ENCODE measurements at regions not wholly inside any gene's neighbourhood (a gene's known extent, or its start where the extent isn't known, plus 50 kb on each side); places are given as distances from the start of the nearest gene placed in this dataset.

DNA sequence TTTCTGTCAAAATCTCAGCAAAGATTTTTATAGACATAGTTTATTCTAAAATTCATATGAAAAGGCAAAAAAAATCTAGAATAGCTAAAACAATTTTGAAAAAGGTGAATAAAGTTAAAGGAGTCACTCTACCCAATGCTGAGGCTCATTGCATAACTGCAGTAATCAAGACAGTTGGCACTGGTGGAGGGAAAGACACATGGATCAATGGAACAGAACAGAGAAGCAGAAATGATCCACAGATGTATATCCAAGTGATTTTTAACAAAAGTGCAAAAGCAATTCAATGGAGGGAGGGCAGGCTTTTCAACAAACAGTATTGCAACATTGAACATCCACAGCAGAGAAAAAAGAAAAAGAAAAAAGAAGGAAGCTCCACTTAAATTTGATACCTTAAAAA lies 162.8 kb downstream of the RBM43 start:
- TF ChIP-seq EP300 (IDR thresholded peaks at IDR 0.05) (no peak), POLR2AphosphoS5 (IDR thresholded peaks at IDR 0.05) (no peak), POLR2A (IDR thresholded peaks at IDR 0.05) (no peak)
- TF ChIP-seq, protein P1, sequence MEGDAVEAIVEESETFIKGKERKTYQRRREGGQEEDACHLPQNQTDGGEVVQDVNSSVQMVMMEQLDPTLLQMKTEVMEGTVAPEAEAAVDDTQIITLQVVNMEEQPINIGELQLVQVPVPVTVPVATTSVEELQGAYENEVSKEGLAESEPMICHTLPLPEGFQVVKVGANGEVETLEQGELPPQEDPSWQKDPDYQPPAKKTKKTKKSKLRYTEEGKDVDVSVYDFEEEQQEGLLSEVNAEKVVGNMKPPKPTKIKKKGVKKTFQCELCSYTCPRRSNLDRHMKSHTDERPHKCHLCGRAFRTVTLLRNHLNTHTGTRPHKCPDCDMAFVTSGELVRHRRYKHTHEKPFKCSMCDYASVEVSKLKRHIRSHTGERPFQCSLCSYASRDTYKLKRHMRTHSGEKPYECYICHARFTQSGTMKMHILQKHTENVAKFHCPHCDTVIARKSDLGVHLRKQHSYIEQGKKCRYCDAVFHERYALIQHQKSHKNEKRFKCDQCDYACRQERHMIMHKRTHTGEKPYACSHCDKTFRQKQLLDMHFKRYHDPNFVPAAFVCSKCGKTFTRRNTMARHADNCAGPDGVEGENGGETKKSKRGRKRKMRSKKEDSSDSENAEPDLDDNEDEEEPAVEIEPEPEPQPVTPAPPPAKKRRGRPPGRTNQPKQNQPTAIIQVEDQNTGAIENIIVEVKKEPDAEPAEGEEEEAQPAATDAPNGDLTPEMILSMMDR (IDR thresholded peaks at IDR 0.05): no peak
- H3K27me3 ChIP-seq: no peaks in the 10 kb centered on the region
- no peak overlapping the region for H3K27ac ChIP-seq
- peaks cover 0 to under 1% (median 0%) of the 10 kb centered on the region in 3 donors for H3K9me3 ChIP-seq
- H3K36me3 ChIP-seq: no peaks in the 10 kb centered on the region
- H3K4me3 ChIP-seq: no peak overlapping the region
- ATAC-seq: no peak
- no peaks in the 10 kb centered on the region for H3K4me1 ChIP-seq

DNA sequence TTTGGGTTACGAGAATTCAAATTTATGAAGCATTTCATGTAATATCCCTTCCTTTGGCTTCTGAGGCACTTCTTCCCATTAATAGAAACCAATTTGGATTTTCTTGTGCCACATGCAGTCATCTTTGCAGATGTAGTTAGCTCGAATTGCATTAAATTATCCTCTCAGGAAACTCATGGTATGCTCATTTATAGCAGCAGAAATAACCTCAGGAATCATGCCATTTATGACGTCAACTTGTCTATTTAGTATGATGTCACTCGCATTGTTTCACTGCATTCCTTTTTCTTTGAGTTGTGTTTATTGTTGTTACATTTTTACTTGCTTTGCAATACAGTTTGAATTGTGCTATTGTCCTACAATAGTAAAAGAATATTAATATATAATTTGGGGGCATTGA lies 163.8 kb downstream of the RBM43 start:
- TF ChIP-seq, protein P1 (IDR thresholded peaks at IDR 0.05): no peak
- no peak for TF ChIP-seq EP300 (IDR thresholded peaks at IDR 0.05)
- TF ChIP-seq POLR2AphosphoS5 (IDR thresholded peaks at IDR 0.05): no peak
- no peak for TF ChIP-seq POLR2A (IDR thresholded peaks at IDR 0.05)
- WGBS, 2 donors (ENCODE audit: low coverage in 1 of 2): 62 to 74% methylated on average over 4 of the region's 4 CpGs
- no peaks in the 10 kb centered on the region for H3K4me1 ChIP-seq
- no peaks in the 10 kb centered on the region for H3K9me3 ChIP-seq
- no peak for ATAC-seq
- no peak overlapping the region for H3K4me3 ChIP-seq
- H3K27me3 ChIP-seq: no peaks in the 10 kb centered on the region
- no peaks in the 10 kb centered on the region for H3K36me3 ChIP-seq
- H3K27ac ChIP-seq: no peak overlapping the region

DNA sequence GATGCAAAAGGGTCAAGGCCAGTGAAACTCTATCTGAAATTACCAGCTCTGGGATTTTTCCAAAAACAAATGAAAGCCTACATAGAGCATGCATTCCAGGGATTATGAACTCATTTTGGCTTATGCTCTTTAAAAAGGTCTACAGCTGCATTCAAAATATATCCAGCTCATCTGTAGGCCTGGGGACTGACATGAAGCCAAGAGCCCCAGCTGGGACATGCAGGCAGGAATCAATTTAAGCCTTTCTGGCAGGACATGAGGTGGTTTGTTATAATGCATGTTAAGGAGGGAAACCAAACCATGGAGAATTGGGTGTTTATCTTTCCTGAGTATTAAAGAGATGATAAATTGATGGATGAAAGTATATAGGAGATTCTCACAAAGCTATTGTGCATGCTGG lies 164.5 kb downstream of the RBM43 start:
- Histone ChIP-seq H3K4me1 (no peaks in the 10 kb centered on the region), H3K27me3 (no peaks in the 10 kb centered on the region), H3K36me3 (no peaks in the 10 kb centered on the region), H3K9me3 (no peaks in the 10 kb centered on the region), H3K4me3 (no peak overlapping the region), H3K27ac (no peak overlapping the region)
- ATAC-seq: no peak
- TF ChIP-seq, protein P1 (IDR thresholded peaks at IDR 0.05): no peak
- TF ChIP-seq EP300 (IDR thresholded peaks at IDR 0.05) (no peak), POLR2A (IDR thresholded peaks at IDR 0.05) (no peak), POLR2AphosphoS5 (IDR thresholded peaks at IDR 0.05) (no peak)

DNA sequence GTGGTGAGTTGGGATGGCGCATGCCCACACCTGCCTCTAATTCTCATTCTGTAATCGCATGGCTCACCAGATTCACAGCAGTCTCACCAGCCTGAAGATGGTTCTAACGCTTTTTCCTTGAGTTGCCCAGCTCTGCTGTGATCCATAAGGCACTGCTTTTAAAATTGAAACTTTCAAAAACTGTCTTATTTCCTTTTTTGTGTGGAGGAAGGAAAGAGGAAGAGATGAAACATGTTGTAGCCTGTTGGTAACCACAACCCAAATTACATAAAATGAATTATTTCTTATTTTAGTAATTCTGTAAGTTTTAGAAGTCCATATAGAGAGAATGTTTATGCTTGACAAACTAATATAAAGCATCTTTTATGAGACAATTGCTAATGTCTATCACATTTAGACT lies 165.4 kb downstream of the RBM43 start:
- Histone ChIP-seq H3K4me1 (no peaks in the 10 kb centered on the region), H3K4me3 (no peak overlapping the region), H3K9me3 (no peaks in the 10 kb centered on the region), H3K27me3 (no peaks in the 10 kb centered on the region), H3K27ac (no peak overlapping the region), H3K36me3 (no peaks in the 10 kb centered on the region)
- TF ChIP-seq POLR2A (IDR thresholded peaks at IDR 0.05): no peak
- no peak for TF ChIP-seq EP300 (IDR thresholded peaks at IDR 0.05)
- TF ChIP-seq POLR2AphosphoS5 (IDR thresholded peaks at IDR 0.05): no peak
- TF ChIP-seq, protein P1 (IDR thresholded peaks at IDR 0.05): no peak
- WGBS, 2 donors (ENCODE audit: low coverage in 1 of 2): 78 to 87% methylated on average over 3 of the region's 3 CpGs
- ATAC-seq: no peak

DNA sequence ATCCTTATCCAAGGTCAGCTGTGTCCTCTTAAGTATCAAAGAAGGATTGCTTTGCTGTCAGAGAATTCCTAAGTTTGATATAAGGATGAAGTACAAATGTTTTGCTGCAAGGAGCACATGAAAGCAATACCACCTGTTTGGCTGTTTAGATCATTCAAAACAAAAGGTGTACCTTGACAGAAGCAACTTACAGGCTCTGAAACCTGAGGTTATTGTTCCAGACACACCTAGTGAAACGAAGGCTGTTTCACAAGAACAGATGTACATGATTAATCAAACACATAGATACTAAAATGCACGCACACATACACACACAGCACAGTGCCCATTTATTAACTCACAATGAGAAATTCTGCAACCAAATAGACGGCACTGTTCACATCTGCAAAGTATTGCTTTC lies 166.2 kb downstream of the RBM43 start:
- no peaks in the 10 kb centered on the region for H3K4me1 ChIP-seq
- WGBS, 2 donors (ENCODE audit: low coverage in 1 of 2): 45 to 79% methylated on average over 2 to 3 of the region's 3 CpGs
- no peak overlapping the region for H3K27ac ChIP-seq
- no peak for ATAC-seq
- H3K36me3 ChIP-seq: no peaks in the 10 kb centered on the region
- H3K27me3 ChIP-seq: no peaks in the 10 kb centered on the region
- no peak overlapping the region for H3K4me3 ChIP-seq
- TF ChIP-seq POLR2A (IDR thresholded peaks at IDR 0.05) (no peak), EP300 (IDR thresholded peaks at IDR 0.05) (no peak), POLR2AphosphoS5 (IDR thresholded peaks at IDR 0.05) (no peak)
- TF ChIP-seq, protein P1 (IDR thresholded peaks at IDR 0.05): no peak
- no peaks in the 10 kb centered on the region for H3K9me3 ChIP-seq

Measured in gastroesophageal sphincter (tissue), 4 donors.